NCI-H1105 treated with DMSO at 0.1 percent for 48 hours (cell line): ENCODE measurements at regions not wholly inside any gene's neighbourhood (a gene's known extent, or its start where the extent isn't known, plus 50 kb on each side); places are given as distances from the start of the nearest gene placed in this dataset.

Experiments
- DNase-seq: peaks from one replicate; lab custom pipeline; 2025; lab: John Stamatoyannopoulos, UW

GRCh38 chr1:221845650-221846371 lies 103.9 kb upstream of the DUSP10 start:
- DNase-seq: peak; percentile 29

GRCh38 chr1:221841983-221842335 lies 100.1 kb upstream of the DUSP10 start:
- DNase-seq: no peak

GRCh38 chr1:221841251-221841982 lies 99.5 kb upstream of the DUSP10 start:
- no peak for DNase-seq

GRCh38 chr1:221840511-221841243 lies 98.8 kb upstream of the DUSP10 start:
- DNase-seq: no peak

- no peak for DNase-seq
These were observed 98.0 kb upstream of the DUSP10 start for GRCh38 chr1:221839782-221840395.

- no peak for DNase-seq
These were observed 97.4 kb upstream of the DUSP10 start for GRCh38 chr1:221839321-221839720.

- DNase-seq: no peak
These were observed 96.0 kb upstream of the DUSP10 start for GRCh38 chr1:221837896-221838295.

GRCh38 chr1:221834698-221835513 lies 93.0 kb upstream of the DUSP10 start:
- DNase-seq: no peak

GRCh38 chr1:221832617-221833016 lies 90.7 kb upstream of the DUSP10 start:
- peak; percentile 57 for DNase-seq

GRCh38 chr1:221832151-221832550 lies 90.3 kb upstream of the DUSP10 start:
- no peak for DNase-seq

- DNase-seq: no peak
These were observed 87.6 kb upstream of the DUSP10 start for GRCh38 chr1:221829327-221830015.

GRCh38 chr1:221827307-221827642 lies 85.4 kb upstream of the DUSP10 start:
- DNase-seq: no peak

- DNase-seq: no peak
These were observed 83.0 kb upstream of the DUSP10 start for GRCh38 chr1:221824909-221825308.

GRCh38 chr1:221824025-221824424 lies 82.1 kb upstream of the DUSP10 start:
- DNase-seq: no peak

- DNase-seq: no peak
These were observed 81.7 kb upstream of the DUSP10 start for GRCh38 chr1:221823561-221823960.

- DNase-seq: no peak
These were observed 81.3 kb upstream of the DUSP10 start for GRCh38 chr1:221823149-221823548.

GRCh38 chr1:221822591-221822990 lies 80.7 kb upstream of the DUSP10 start:
- DNase-seq: peak; percentile 27

- DNase-seq: no peak
These were observed 75.0 kb upstream of the DUSP10 start for GRCh38 chr1:221816899-221817298.

GRCh38 chr1:221815660-221816059 lies 73.8 kb upstream of the DUSP10 start:
- DNase-seq: no peak

GRCh38 chr1:221813887-221814286 lies 72.0 kb upstream of the DUSP10 start:
- no peak for DNase-seq

- DNase-seq: no peak
These were observed 71.2 kb upstream of the DUSP10 start for GRCh38 chr1:221812905-221813597.
